CD4-positive, alpha-beta T cell treated with Interleukin-6 for 4 hours (primary cell): ENCODE measurements at regions not wholly inside any gene's neighbourhood (a gene's known extent, or its start where the extent isn't known, plus 50 kb on each side); places are given as distances from the start of the nearest gene placed in this dataset.

Experiments used
- DNase-seq: peaks from one replicate; pipeline ENCODE4 v3.0.0-alpha.2; 2020; ENCODE audit warnings: mixed read lengths

DNA sequence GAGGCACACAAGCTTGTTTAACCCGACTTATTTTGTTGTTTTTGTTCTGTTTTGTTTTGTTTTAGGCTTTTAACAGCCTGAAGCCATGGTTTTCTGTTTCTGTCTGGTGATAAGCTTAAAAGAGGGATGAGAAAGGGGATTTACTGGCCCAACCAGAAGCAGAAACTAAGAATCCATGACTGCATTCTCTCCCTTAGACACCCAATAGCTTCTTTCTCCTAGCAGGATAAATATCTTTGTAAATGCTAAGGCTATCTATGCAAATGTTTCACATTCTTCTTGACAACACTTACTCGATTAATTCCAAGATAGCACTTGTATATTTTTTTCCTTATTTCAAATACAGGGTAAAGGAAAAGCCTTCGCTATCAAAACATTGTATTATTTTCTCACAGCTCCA lies 53.7 kb upstream of the SMAD1 start:
- no peak for DNase-seq

DNA sequence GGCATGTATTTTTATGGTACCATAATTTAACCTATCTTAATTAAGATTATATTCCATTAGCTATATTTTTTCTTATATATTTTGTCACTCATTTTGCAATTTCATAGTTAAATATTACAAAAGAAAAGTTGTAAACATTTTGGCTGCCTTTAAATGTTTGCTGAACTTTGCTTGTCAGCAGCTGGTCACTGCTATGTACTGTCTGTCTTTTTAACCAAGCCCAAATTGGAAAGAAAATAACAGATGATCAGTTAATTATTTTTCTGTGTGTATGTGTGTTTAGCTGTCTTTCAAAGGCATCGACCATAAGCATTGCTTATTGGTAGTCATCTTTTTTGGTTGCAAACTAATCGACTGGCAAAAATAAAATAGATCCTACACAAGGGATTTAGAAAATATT lies 54.4 kb upstream of the SMAD1 start:
- DNase-seq: no peak

DNA sequence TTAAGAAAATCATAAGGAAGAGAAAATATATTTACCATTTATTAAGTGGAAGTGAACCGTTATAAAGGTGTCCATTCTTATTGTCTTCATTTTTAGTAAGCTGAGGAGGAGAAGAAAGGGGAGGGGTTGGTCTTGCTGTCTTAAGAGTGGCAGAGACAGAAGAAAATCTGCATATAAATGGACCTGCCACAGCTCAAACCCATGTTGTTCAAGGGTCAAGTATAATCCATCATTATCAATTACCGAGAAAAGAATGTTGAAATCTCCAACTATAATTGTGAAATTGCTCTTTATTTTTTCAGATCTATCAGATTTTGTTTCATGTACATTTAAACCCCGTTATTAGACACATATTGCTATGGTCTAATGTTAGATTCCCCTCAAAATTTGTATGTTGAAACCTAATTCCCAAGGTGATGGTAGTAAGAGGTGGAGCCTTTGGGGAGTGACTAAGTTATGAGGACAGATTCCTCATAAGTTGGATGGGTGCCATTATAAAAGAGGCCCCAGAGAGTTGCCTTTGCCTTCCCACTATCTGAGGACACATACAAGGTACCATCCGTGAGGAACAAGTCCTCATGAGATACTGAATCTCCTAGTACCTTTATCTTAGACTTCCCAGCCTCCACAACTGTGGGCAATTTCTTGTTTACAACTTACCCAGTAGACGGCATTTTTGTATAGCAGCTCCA lies 58.5 kb upstream of the SMAD1 start:
- no peak for DNase-seq

DNA sequence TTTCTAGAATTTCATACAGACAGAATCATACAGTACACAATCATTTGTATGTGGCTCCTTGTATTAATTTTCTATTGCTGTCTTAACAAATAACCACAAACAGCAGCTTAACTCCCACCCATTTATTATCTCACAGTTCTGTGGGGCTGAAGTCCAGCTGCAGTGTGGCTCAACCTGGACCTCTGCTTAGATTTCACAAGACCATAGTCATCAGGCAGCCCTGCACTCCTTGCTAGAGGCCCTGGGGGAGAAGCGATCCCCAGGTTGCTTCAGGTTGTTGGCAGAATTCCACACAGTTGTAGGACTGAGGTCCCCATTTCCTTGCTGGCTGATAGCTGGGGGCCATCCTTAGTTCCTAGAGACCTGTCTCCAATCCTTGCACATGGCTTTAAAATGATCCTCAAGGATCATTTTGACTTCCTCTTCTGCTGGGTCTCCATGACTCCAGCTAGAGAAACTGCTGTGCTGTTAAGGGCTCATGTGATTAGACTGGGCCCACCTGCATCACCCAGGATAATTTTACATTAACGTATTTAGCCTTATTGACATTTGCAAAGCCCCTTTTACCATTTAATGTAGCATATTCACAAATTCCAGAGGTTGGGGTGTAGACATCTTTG lies 60.9 kb upstream of the SMAD1 start:
- DNase-seq: no peak

DNA sequence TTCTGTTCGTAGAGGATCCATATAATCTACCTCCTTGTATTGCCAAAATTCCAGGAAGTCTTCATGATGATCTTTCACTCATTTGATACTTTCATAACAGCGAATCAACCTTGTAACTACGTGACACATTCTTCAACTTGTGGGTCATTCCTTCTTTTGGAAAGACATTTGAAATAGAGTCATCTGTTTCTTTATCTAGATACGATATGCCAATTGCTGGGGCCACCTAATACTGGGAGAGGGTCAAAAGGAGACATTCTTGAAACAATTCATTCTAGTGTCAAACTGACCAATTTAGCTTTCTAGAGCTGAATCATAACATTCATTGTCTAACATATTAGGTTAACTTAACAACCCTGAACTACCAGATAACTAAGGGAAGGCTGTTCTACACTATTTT lies 62.9 kb upstream of the SMAD1 start:
- DNase-seq: no peak

DNA sequence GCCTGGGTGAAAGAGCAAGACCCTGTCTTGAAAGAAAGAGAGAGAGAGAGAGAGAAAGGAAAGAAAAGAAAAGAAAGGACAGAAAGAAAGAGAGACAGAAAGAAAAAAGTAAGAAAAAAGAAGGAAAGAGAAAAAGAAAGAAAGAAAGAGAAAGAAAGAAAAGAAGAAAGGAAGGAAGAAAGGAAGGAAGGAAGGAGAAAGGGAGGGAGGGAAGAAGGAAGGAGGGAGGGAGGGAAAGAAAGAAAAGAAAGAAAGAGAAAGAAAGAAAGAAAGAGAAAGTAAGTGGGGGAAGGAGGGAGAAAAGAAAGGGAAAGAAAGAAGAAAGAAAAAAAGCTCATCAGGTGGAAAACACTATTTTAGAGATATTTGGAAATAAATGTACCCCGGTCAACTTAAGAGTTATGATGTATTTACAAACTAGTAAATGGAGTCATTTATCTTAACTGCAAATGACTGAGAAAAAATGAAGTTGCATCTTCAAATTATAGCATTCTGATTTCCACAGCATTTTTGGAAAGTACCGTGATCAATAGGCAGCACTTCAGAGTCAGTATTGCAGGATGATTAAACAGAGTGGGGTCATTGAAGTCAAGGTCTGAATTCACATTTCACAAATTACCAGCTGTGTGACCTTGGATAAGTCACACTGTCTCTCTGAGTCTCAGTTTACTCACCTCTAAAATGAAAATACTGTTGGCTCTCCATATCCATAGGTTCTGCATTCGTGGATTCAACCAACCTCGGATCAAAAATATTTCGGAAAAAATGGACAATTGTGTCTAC lies 64.1 kb upstream of the SMAD1 start:
- no peak for DNase-seq

DNA sequence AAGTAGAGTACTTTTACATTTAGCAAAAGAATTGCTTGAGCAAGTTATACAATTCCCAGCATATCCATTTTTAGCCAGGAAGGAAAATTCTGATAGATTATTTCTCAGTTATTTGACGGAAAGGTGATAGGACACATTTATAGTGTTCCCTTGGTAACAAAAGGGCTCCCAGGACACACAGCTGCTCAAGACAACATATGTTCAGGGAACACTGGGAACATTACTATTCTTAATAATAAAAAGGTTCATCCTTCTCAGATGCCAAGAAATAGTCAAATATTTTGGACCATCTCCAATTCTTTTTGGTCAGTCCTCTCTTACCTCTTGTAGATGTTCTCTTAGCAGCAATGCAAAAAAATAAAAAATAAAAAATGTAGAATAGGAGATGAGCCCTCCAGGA lies 66.8 kb upstream of the SMAD1 start:
- no peak for DNase-seq

DNA sequence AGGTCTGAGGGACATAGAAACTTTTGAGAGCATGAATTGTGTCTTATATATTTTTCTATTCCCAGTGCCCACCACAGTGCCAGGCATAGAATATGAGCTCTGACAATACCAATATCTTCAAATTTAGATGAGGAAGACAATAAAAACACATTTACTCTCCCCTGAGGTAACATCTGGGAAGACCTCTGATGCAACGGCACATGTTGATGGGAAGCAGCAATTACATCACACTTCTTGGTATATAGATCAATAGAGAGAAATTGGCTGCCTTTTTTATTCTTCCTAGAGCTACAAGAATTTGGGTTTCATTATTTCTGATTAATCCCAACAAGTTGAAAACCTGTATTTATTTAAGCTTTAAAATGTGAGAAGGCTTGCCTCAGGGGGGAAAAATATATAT lies 67.4 kb upstream of the SMAD1 start:
- DNase-seq: no peak

DNA sequence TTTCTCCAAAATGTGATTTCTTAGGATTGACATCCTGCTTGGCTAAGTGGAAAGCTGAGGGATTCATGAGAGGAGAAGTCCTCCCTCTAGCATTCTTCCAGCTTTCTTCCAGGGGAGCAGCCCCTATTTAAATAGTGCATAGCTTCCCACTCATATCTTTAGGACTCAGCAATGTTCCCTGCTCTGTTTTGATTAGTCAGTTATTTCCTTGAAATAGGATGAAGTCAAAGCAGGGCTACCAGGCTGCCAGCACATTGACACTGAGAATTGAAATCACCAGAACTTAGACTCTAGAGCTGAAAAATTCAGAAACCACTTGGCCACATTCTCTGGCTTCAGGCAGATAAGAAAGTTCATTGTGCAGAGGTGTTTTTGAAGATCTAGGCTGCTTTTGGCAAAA lies 74.7 kb upstream of the SMAD1 start:
- DNase-seq: no peak

DNA sequence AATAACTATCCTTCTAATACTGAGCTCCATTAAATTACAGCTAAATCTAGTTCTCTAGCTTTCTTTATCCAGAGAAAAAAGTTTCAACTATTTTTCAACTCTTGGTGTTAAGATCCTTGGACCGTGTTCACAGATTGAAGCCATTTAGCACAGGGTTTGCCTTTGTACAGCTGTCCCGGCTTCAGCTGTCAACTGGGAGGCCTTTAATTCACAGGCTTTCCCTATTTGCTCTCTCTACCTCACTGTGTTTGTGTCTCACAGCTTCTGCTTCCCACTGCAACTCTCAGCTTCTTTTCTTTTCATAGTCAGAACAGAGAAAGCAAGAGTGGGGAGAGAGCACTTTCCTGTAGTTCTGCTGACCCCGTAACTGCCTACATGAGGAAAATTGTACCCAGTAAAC lies 76.9 kb upstream of the SMAD1 start:
- no peak for DNase-seq

DNA sequence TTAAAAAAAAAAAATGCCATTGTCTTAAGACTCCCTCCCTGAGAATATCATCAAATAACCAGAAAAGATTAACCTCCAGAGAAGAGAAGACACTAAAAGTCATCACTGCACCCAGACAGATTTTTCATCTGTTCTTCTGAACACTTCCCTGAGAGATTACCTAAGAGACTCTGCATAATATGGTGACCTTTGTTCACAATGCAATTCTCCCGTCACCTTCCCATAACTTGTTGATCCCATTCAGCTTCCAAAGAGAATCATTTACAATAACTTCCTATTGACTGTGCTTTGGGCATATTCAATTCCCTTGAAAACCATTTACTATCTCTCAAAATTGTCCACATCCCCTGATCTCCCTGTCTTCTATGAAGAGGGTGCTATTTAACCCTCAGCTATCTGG lies 85.1 kb upstream of the SMAD1 start:
- DNase-seq: no peak

DNA sequence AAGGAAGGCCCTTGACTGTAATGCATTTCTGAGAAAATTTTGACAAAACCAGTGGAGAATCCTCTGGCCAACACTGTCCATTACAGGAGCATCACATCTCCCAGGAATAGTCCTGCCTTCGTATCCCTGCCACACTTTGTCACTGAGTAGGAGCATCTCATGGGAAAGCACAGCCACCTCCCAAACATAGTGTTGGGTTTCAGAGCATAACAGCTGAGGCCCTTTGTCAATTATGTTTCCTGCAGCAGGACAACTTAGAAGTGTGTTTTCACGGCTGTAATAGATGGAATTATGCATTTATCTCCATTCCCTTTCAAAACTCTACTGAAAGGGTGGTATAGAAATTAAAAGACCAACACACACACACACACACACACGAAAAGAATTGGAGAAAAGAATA lies 91.1 kb upstream of the SMAD1 start:
- DNase-seq: no peak

DNA sequence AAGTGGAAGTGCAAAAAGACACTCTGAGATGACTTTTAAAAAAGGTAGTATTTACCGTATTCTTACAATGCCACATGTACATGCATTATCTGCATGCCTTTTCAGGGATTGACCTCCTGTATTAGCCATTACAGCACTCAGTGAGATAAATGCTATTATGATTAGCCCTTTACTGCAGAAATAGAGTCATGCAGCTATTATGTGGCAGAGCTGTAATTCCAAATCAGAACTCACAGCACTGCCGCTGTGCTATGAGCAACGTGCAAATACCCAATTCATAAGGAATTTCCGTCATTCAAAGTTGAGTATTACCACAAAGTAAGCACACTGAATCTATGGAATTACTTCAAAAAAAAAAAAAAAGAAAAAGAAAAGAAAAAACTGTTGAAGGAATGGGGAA lies 92.1 kb upstream of the SMAD1 start:
- no peak for DNase-seq

DNA sequence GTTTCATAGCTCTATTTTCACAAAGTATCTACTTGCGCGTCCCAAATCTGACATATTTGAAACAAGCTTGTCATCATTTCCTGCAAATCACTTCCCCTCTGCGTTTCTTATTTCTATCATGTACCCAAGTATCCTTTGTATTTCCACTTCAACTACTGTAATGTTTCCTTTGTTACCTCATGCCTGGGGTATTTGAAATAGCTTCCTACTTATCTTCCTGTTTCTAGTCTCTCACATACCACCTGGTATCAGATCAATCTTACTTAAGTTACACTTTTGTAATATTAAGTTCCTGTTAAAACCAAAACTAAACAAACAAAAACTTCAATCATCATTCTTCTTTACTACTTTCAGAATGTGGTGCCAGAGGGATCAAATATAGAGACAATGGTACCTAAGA lies 93.6 kb upstream of the SMAD1 start:
- DNase-seq: no peak

DNA sequence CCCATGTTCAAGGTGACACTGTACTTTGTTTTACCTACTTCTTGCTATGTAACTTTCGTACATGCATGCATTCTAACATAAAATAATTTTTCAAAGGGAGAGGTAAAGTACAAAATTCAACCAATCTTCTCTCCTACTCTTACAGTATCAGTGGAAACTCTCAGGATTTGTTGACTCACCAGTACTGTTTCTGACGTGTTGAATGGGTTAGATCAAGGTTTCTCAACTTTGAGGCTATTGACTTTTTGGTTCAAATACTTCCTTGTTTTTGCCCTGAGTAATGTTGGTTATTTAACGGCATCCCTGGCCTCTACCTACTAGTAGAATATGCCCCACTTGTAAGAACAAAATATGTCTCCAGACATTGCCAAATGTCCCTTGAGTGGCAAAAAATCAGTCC lies 94.6 kb upstream of the SMAD1 start:
- DNase-seq: no peak

DNA sequence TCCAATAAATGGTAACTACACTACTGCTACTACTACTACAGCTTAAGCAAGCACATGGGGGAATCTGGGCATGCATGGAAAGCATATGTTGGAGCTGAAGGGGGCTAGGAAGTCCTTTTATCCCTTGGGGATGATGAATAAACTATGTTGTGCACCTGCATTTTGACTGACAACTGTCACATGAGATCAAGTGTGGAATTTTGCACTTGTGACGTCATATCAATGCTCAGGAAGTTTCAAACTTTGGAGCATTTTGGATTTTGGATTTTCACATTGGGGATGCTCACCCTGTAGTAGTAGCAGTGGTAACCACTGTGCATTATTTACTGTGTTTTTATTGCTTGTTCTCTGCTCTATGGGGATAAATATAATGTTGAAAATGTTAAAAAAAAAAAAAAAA lies 100.5 kb upstream of the SMAD1 start:
- no peak for DNase-seq

DNA sequence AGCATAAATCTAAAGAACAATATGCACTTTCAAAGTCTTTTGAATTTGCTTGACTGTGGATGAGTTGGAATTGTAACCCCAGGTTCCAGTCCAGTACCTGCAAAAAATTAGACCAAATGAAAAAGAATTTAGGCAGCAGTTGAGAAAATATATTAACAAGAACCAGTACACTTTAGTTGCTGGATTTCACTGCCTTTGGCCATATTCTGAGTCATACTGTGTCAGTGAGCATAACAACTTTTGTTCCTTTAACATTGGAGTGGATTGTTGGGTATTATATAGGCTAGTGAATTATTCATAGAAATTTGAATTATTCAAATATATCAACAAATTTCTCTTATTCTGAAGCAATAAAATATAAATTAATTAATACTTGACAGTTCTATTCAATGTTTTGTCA lies 101.5 kb upstream of the SMAD1 start:
- no peak for DNase-seq

DNA sequence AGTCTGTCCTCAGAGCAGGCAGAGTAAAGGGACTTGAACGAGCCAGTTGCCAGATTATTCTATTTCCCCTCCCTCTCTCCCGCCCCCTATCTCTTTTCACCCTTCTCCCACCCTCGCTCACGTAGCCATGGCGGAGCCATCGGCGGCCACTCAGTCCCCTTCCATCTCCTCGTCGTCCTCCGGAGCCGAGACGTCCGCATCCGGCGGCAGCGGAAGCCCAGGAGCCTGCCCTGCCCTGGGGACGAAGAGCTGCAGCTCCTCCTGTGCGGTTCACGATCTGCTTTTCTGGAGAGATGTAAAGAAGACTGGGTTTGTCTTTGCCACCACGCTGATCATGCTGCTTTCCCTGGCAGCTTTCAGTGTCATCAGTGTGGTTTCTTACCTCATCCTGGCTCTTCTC lies 106.2 kb upstream of the SMAD1 start:
- DNase-seq: no peak

DNA sequence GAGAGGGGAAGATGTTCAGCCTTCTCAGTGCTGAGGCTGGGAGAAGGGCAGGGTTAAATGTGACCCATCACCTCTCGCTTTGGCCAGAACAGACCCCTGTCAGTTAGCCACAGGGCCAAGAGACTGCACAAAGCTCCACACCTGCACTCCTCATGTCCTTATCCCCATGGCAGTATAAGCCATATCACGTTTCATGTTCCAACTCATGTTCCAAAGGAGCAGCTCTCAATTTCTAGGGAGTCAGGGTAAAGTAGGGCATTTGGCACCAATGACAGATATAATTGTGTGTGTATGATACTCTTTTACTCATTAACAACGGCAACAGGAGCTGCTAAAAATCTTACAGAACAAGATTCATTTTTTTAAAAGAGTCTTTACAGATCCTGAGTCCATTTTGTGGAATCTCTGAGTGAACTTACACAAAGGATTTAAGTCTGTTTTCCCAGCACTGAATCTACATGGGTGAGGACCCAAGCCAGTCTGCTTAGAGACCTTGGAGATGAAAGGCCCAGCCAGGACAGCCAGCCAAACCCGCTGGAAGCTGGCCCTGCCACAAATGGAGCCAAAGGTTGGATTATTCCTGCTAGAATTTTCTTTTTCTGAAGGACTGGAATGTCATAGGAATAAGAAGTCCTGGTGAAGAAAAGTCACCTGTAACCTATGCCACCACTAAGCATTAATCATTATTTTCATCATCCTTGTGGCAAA lies 129.1 kb upstream of the SMAD1 start:
- DNase-seq: no peak

DNA sequence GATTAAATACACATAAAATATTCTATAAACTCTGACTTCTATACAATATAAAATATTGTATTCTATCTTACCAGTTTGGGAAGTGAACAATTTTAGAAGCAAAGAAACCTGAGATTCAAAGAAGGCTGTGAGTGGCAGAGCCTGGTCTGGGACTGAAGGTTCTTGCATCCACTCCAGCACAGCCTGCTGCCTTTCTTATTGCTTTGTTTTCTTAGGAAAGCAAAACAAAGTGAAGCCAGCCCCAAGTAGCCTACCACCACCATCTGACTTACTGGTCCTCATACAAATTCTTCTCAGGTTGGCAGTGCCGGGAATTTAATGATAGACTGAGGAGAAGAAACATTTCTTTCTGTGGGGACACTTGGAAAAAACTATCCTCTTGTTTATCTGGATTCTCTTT lies 129.7 kb upstream of the SMAD1 start:
- DNase-seq: no peak

DNA sequence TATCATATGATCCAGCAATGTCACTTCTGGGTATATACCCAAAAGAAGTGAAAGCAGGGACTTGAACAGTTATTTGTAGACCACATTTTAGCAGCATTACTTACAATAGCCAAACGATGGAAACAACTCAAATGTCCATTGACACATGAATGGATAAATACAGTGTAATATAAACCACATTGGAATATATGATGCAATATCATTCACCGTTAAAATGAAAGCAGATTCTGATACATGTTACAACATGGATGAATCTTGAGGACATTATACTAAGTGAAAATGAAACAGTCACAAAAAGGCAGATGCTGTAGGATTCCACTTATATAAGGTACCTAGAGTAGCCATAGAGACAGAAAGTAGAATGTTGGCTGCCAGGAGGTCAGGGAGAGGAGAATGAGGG lies 130.5 kb upstream of the SMAD1 start:
- no peak for DNase-seq

DNA sequence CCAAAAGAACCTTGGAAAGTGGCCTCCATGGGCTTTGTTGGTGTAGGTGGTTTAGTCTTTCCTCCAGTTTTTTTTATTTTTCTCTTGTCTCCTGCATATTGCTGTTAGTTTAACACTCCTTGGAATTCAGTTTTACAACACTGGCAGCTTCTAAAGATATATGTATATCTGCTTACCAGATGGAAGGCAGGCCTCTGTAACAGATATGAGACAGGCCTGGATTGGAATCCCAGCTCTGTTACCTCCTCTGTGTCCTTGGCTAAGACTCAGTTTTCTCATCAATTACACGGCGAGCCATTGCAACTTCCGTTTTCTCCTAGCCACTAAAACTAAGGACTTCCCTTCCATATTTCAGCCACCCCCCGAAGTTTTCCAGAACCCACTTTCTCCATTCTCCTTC lies 133.4 kb upstream of the SMAD1 start:
- DNase-seq: no peak

DNA sequence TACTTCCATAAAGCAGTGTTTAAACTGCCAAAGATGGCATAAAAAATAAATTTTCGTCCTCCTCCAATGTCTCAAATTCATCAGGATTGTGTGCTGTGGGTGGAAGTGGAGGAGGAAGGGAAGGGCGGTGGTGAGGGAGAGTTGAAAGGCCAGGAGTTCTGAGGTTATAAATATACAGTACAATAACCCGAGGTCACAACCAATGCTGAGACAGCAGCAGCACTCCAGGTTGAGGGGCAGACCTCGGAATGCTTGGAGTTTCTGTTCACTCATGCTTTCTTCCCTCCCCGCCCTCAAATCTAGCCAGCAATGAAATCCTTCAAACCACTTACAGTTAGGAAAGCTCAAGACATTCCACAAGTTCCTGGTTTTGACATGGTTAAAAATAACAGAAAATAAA lies 134.0 kb upstream of the SMAD1 start:
- DNase-seq: no peak

DNA sequence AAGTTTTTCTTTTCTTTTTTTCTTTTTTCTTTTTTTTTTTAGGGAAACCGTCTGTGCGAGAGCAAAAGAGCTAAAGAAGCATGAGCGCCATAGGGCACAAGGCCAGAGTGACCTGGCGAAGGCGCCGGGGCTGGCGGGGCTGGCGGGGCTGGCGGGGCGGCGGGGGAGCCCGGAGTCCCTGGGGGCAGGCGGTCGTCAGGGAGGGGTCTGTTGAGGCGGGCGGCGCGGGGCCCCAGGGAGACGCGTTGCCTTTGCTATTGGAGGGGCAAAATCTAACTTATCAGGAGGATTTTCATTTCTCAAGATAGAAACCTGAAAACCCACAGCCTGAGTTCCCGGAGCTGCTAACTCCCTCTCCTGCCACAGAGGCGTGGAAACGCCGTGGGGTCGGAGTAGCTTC lies 135.6 kb upstream of the SMAD1 start:
- DNase-seq: no peak
